HEK293 (cell line): ENCODE measurements at regions not wholly inside any gene's neighbourhood (a gene's known extent, or its start where the extent isn't known, plus 50 kb on each side); places are given as distances from the start of the nearest gene placed in this dataset.

Experiments used
- CTCF ChIA-PET: fragments of 350-600 bp; formaldehyde crosslinking; extraction: SDS; loops from one replicate; lab custom pipeline; 2021; ENCODE audit warnings: antibody characterized with exemption; lab: Yijun Ruan, JAX
- POLR2A ChIA-PET: fragments of 300-600 bp; formaldehyde crosslinking; extraction: SDS; loops from one replicate; lab custom pipeline; 2020; ENCODE audit warnings: antibody characterized with exemption, inconsistent platforms; lab: Yijun Ruan, JAX
- H3K27ac ChIP-seq: fragments of 200-500 bp; sonication (Bioruptor generic); 2 replicates; pipeline ENCODE4 v1.5.1; 2014; ENCODE audit warnings: low read depth, low read length, control low read depth, inconsistent platforms; ENCODE audit errors: extremely low read depth
- H3K36me3 ChIP-seq, 2 experiments: fragments of 200-500 bp in 1 of 2; sonication (Bioruptor generic) in 1 of 2; 1 replicate in 1 of 2; 2 replicates in 1 of 2; pipeline ENCODE4 v1.5.1; 2014 to 2017; ENCODE audit warnings: inconsistent platforms in 2 of 2, low read length in 2 of 2; ENCODE audit not compliant: control insufficient read depth in 2 of 2, insufficient read depth in 1 of 2
- H3K4me1 ChIP-seq: fragments of 200-500 bp; sonication (Bioruptor generic); 2 replicates; pipeline ENCODE4 v1.5.1; 2014; ENCODE audit warnings: mild to moderate bottlenecking, low read length, inconsistent platforms; ENCODE audit not compliant: control insufficient read depth, insufficient read depth
- H3K4me3 ChIP-seq: 2 replicates; pipeline ENCODE4 v1.5.1; 2011; ENCODE audit warnings: low read depth, mild to moderate bottlenecking, control low read depth, low read length, moderate library complexity
- H3K9me3 ChIP-seq: fragments of 200-500 bp; sonication (Bioruptor generic); 2 replicates; pipeline ENCODE4 v1.5.1; 2014; ENCODE audit warnings: low read depth, low read length, inconsistent platforms; ENCODE audit not compliant: control insufficient read depth, insufficient read depth
- AEBP2 ChIP-seq: fragments of 450-650 bp; formaldehyde crosslinking; IDR thresholded peaks from 2 replicates; pipeline ENCODE4 v1.5.1; 2016; ENCODE audit warnings: missing biosample characterization, missing genetic modification characterization, borderline replicate concordance
- GLIS2 ChIP-seq: fragments of 450-650 bp; formaldehyde crosslinking; IDR thresholded peaks from 2 replicates; pipeline ENCODE4 v1.5.1; 2016; ENCODE audit warnings: missing biosample characterization, missing genetic modification characterization
- KLF7 ChIP-seq: fragments of 450-650 bp; formaldehyde crosslinking; IDR thresholded peaks from 2 replicates; pipeline ENCODE4 v1.5.1; 2016; ENCODE audit warnings: missing biosample characterization, missing genetic modification characterization, borderline replicate concordance
- MZF1 ChIP-seq: fragments of 450-650 bp; formaldehyde crosslinking; IDR thresholded peaks from 2 replicates; pipeline ENCODE4 v1.5.1; 2017; ENCODE audit warnings: missing biosample characterization, missing genetic modification characterization, borderline replicate concordance
- REPIN1 ChIP-seq: fragments of 450-650 bp; formaldehyde crosslinking; IDR thresholded peaks from 2 replicates; pipeline ENCODE4 v1.5.1; 2017; ENCODE audit warnings: missing biosample characterization, missing genetic modification characterization, low read depth
- YY2 ChIP-seq: fragments of 450-650 bp; formaldehyde crosslinking; IDR thresholded peaks from 2 replicates; pipeline ENCODE4 v1.5.1; 2016; ENCODE audit warnings: missing biosample characterization, missing genetic modification characterization
- ZBTB26 ChIP-seq: fragments of 450-650 bp; formaldehyde crosslinking; optimal IDR thresholded peaks from 2 replicates; pipeline ENCODE3; 2016; ENCODE audit warnings: missing biosample characterization, mild to moderate bottlenecking, missing genetic modification characterization
- ZBTB49 ChIP-seq: fragments of 450-650 bp; formaldehyde crosslinking; IDR thresholded peaks from 2 replicates; pipeline ENCODE4 v1.5.1; 2016; ENCODE audit warnings: missing biosample characterization, missing genetic modification characterization, low read depth
- ZFP3 ChIP-seq: fragments of 450-650 bp; formaldehyde crosslinking; IDR thresholded peaks from 2 replicates; pipeline ENCODE4 v1.5.1; 2016; ENCODE audit warnings: low read depth, missing biosample characterization, missing genetic modification characterization
- ZFP37 ChIP-seq: fragments of 450-650 bp; formaldehyde crosslinking; IDR thresholded peaks from 2 replicates; pipeline ENCODE4 v1.5.1; 2016; ENCODE audit warnings: missing biosample characterization, missing genetic modification characterization
- ZNF10 ChIP-seq: fragments of 450-650 bp; formaldehyde crosslinking; IDR thresholded peaks from 2 replicates; pipeline ENCODE4 v1.5.1; 2017; ENCODE audit warnings: missing biosample characterization, missing genetic modification characterization
- ZNF23 ChIP-seq: fragments of 450-650 bp; formaldehyde crosslinking; IDR thresholded peaks from 2 replicates; pipeline ENCODE4 v1.5.1; 2016; ENCODE audit warnings: missing biosample characterization, missing genetic modification characterization, borderline replicate concordance
- ZNF335 ChIP-seq: fragments of 450-650 bp; formaldehyde crosslinking; conservative IDR thresholded peaks from 2 replicates; pipeline ENCODE4 v1.5.1; 2016; ENCODE audit warnings: missing biosample characterization, missing genetic modification characterization
- ZNF350 ChIP-seq: fragments of 450-650 bp; formaldehyde crosslinking; IDR thresholded peaks from 2 replicates; pipeline ENCODE4 v1.5.0; 2017; ENCODE audit warnings: missing biosample characterization, mild to moderate bottlenecking, missing genetic modification characterization
- ZNF37A ChIP-seq: fragments of 450-650 bp; IDR thresholded peaks from 2 replicates; pipeline ENCODE4 v1.5.1; 2018; ENCODE audit warnings: missing biosample characterization, missing genetic modification characterization
- ZNF423 ChIP-seq: fragments of 450-650 bp; formaldehyde crosslinking; IDR thresholded peaks from 2 replicates; pipeline ENCODE4 v1.5.1; 2016; ENCODE audit warnings: missing biosample characterization, missing genetic modification characterization
- ZNF488 ChIP-seq: fragments of 450-650 bp; formaldehyde crosslinking; IDR thresholded peaks from 2 replicates; pipeline ENCODE4 v1.5.1; 2016; ENCODE audit warnings: missing biosample characterization, missing genetic modification characterization
- ZNF639 ChIP-seq: fragments of 450-650 bp; formaldehyde crosslinking; IDR thresholded peaks from 2 replicates; pipeline ENCODE4 v1.5.1; 2016; ENCODE audit warnings: missing biosample characterization, missing genetic modification characterization
- ZNF645 ChIP-seq: fragments of 450-650 bp; formaldehyde crosslinking; IDR thresholded peaks from 2 replicates; pipeline ENCODE4; 2016; ENCODE audit warnings: missing biosample characterization, missing genetic modification characterization
- ZNF76 ChIP-seq: fragments of 450-650 bp; formaldehyde crosslinking; IDR thresholded peaks from 2 replicates; pipeline ENCODE4; 2016; ENCODE audit warnings: low read depth, missing biosample characterization, missing genetic modification characterization, borderline replicate concordance
- ZNF776 ChIP-seq: fragments of 450-650 bp; formaldehyde crosslinking; IDR thresholded peaks from 2 replicates; pipeline ENCODE4 v1.5.0; 2017; ENCODE audit warnings: missing biosample characterization, missing genetic modification characterization, borderline replicate concordance
- ZNF843 ChIP-seq: fragments of 450-650 bp; formaldehyde crosslinking; IDR thresholded peaks from 2 replicates; pipeline ENCODE4 v1.5.1; 2016; ENCODE audit warnings: missing biosample characterization, missing genetic modification characterization
- ZSCAN16 ChIP-seq: fragments of 450-650 bp; formaldehyde crosslinking; IDR thresholded peaks from 2 replicates; pipeline ENCODE4 v1.5.1; 2016; ENCODE audit warnings: missing biosample characterization, missing genetic modification characterization

- no peak overlapping the region for H3K27ac ChIP-seq
- ChIA-PET POLR2A (no interaction called here), CTCF (no interaction called here)
- no peaks in the 10 kb centered on the region for H3K4me1 ChIP-seq
- H3K36me3 ChIP-seq: no peaks in the 10 kb centered on the region
- H3K9me3 ChIP-seq: no peaks in the 10 kb centered on the region
- no peak overlapping the region for H3K4me3 ChIP-seq
- TF ChIP-seq ZNF423 (tag by site-specific recombination) (no peak), ZSCAN16 (tag by site-specific recombination) (no peak), ZFP3 (no peak), GLIS2 (no peak), ZNF76 (tag by site-specific recombination) (no peak), KLF7 (tag by site-specific recombination) (no peak), ZNF488 (tag by site-specific recombination) (no peak), AEBP2 (tag by site-specific recombination) (no peak), ZNF843 (tag by site-specific recombination) (no peak), YY2 (tag by site-specific recombination) (no peak), MZF1 (tag by site-specific recombination) (no peak), ZNF776 (no peak)
Observed at GRCh38 chr2:121147766-121148165, 137.2 kb downstream of the TFCP2L1 start.

GRCh38 chr2:121148481-121148880 lies 136.5 kb downstream of the TFCP2L1 start:
- POLR2A ChIA-PET: no interaction called here
- H3K4me3 ChIP-seq: no peak overlapping the region
- H3K27ac ChIP-seq: no peak overlapping the region
- H3K4me1 ChIP-seq: no peaks in the 10 kb centered on the region
- H3K36me3 ChIP-seq: no peaks in the 10 kb centered on the region
- TF ChIP-seq ZNF37A (tag by site-specific recombination) (no peak), ZNF10 (peak; percentile 88), ZNF350 (no peak), ZFP37 (no peak), ZNF639 (tag by site-specific recombination) (no peak)
- H3K9me3 ChIP-seq: no peaks in the 10 kb centered on the region
- CTCF ChIA-PET: no interaction called here

- Histone ChIP-seq H3K9me3 (no peaks in the 10 kb centered on the region), H3K36me3 (no peaks in the 10 kb centered on the region), H3K4me1 (no peaks in the 10 kb centered on the region), H3K4me3 (no peak overlapping the region), H3K27ac (no peak overlapping the region)
- CTCF ChIA-PET: interaction anchor here (0.7 to 1.1 kb wide), 2 partner anchors 21 to 335 kb away, joined by 3 to 4 read pairs; no protein-coding TSS in a partner anchor
- POLR2A ChIA-PET: no interaction called here
- TF ChIP-seq ZNF335 (tag by site-specific recombination) (no peak), ZNF645 (tag by site-specific recombination) (no peak), ZNF23 (tag by site-specific recombination) (no peak), ZBTB26 (tag by site-specific recombination) (no peak), ZNF423 (tag by site-specific recombination) (no peak), ZBTB49 (tag by site-specific recombination) (no peak), REPIN1 (tag by site-specific recombination) (no peak)
Observed at GRCh38 chr2:121149384-121149783, 135.6 kb downstream of the TFCP2L1 start.
